H1 (cell line): ENCODE measurements at regions not wholly inside any gene's neighbourhood (a gene's known extent, or its start where the extent isn't known, plus 50 kb on each side); places are given as distances from the start of the nearest gene placed in this dataset.

Experiments used
- CTBP2 ChIP-seq: IDR thresholded peaks from 2 replicates; pipeline ENCODE4 v1.7.0; 2011; ENCODE audit warnings: borderline replicate concordance, mild to moderate bottlenecking, moderate library complexity, mixed read lengths, low read length; ENCODE audit not compliant: insufficient read depth, insufficient read length
- KDM4A ChIP-seq: IDR thresholded peaks from one replicate; pipeline ENCODE4 v1.7.1; 2012; ENCODE audit warnings: low read depth, mild to moderate bottlenecking, moderate library complexity, low read length, inconsistent platforms; ENCODE audit not compliant: severe bottlenecking
- TCF12 ChIP-seq: IDR thresholded peaks from 2 replicates; pipeline ENCODE4 v1.6.1; 2011; ENCODE audit warnings: low read depth, mild to moderate bottlenecking, low read length

DNA sequence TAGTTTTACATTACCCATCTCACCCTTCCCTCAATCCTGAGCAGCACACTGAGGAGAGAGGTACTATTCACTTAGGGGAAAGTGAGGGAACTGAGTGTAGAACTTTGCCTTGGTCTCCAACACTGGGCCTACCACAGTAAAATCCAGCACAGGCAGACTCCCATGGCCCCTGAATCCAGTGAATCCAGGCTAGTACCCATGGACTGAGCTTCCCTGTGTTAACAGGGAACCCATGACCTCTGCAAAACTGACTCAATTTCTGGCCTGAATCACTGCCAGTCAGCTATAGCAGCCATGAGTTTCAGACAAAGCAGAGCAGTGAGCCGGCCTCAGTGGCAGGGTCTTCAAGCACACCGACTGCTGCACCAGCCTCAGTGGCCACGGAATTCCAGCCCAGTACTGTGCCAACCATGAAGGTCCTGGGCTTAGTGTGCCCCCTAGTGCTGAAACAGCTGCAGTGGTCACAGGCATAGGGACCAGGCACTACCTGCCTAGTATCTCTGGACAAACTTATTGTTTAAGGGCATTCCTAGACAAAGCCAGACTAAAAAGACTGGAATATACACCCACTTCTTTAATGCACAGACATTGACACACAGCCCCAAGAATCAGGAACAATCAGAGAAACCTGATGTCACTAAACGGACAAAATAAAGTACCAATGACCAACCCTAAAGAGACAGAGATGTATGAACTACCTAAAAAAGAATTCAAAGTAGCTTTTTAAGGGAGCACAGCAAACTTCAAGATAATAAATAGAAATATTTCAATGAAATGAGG lies 127.4 kb upstream of the RPL34 start (continued):
- TF ChIP-seq KDM4A (no peak), CTBP2 (no peak), TCF12 (no peak)
- TF ChIP-seq, all 59 proteins: peak for 5
